AG04450 (cell line): ENCODE measurements at regions not wholly inside any gene's neighbourhood (a gene's known extent, or its start where the extent isn't known, plus 50 kb on each side); places are given as distances from the start of the nearest gene placed in this dataset.

Experiments used
- CTCF ChIA-PET: fragments of 300-600, 350-600 bp; formaldehyde crosslinking; extraction: SDS; loops from one replicate; lab custom pipeline; 2022; ENCODE audit warnings: antibody characterized with exemption, inconsistent platforms; lab: Charles Lee
- POLR2A ChIA-PET: fragments of 350-600 bp; formaldehyde crosslinking; extraction: SDS; loops from one replicate; lab custom pipeline; 2021; ENCODE audit warnings: antibody characterized with exemption, inconsistent platforms; lab: Yijun Ruan, JAX
- DNase-seq: peaks from one replicate; pipeline ENCODE4 v3.0.0-alpha.2; 2011; ENCODE audit warnings: low read depth, low spot score
- H3K27ac ChIP-seq: one replicate; pipeline ENCODE4 v1.5.1; 2012; ENCODE audit warnings: low read depth, low read length, control low read depth
- H3K27me3 ChIP-seq: one replicate; pipeline ENCODE4 v1.6.0; 2012; ENCODE audit warnings: low read length; ENCODE audit not compliant: control insufficient read depth, insufficient read depth
- H3K4me3 ChIP-seq: 2 replicates; pipeline ENCODE4 v1.5.1; 2011; ENCODE audit warnings: mild to moderate bottlenecking, low read depth, low read length, control low read depth
- H3K9me3 ChIP-seq: 2 replicates; pipeline ENCODE4 v1.5.1; 2012; ENCODE audit warnings: low read length; ENCODE audit not compliant: control insufficient read depth, insufficient read depth
- TF ChIP-seq, protein P1 (sequence below): IDR thresholded peaks from 2 replicates; pipeline ENCODE4 v1.5.1; 2011; ENCODE audit warnings: low read depth, low read length, control low read depth, inconsistent platforms

- ChIA-PET CTCF (no interaction called here), POLR2A (no interaction called here)
- no peak overlapping the region for H3K27ac ChIP-seq
- DNase-seq = no peak
- peaks cover 47% of the 10 kb centered on the region for H3K9me3 ChIP-seq
- H3K4me3 ChIP-seq = no peak overlapping the region
- TF ChIP-seq, protein P1, sequence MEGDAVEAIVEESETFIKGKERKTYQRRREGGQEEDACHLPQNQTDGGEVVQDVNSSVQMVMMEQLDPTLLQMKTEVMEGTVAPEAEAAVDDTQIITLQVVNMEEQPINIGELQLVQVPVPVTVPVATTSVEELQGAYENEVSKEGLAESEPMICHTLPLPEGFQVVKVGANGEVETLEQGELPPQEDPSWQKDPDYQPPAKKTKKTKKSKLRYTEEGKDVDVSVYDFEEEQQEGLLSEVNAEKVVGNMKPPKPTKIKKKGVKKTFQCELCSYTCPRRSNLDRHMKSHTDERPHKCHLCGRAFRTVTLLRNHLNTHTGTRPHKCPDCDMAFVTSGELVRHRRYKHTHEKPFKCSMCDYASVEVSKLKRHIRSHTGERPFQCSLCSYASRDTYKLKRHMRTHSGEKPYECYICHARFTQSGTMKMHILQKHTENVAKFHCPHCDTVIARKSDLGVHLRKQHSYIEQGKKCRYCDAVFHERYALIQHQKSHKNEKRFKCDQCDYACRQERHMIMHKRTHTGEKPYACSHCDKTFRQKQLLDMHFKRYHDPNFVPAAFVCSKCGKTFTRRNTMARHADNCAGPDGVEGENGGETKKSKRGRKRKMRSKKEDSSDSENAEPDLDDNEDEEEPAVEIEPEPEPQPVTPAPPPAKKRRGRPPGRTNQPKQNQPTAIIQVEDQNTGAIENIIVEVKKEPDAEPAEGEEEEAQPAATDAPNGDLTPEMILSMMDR = no peak
- H3K27me3 ChIP-seq = no peaks in the 10 kb centered on the region
Observed at GRCh38 chr10:2244471-2244870, 507.1 kb upstream of the ADARB2 start.

GRCh38 chr10:2236876-2237275, 499.6 kb upstream of the ADARB2 start:
- Histone ChIP-seq H3K9me3 (peaks cover 25% of the 10 kb centered on the region), H3K27me3 (no peaks in the 10 kb centered on the region), H3K4me3 (no peak overlapping the region), H3K27ac (no peak overlapping the region)
- CTCF ChIA-PET = no interaction called here
- POLR2A ChIA-PET = no interaction called here
- no peak for DNase-seq
- TF ChIP-seq, protein P1 = no peak

- ChIA-PET POLR2A (no interaction called here), CTCF (no interaction called here)
- TF ChIP-seq, protein P1 = no peak
- no peak overlapping the region for H3K27ac ChIP-seq
- no peak for DNase-seq
- no peak overlapping the region for H3K4me3 ChIP-seq
- H3K9me3 ChIP-seq = peaks cover 24% of the 10 kb centered on the region
- no peaks in the 10 kb centered on the region for H3K27me3 ChIP-seq
Observed at GRCh38 chr10:2232479-2232878, 495.2 kb upstream of the ADARB2 start.

- ChIA-PET POLR2A (no interaction called here), CTCF (no interaction called here)
- peaks cover 30% of the 10 kb centered on the region for H3K9me3 ChIP-seq
- H3K27me3 ChIP-seq = no peaks in the 10 kb centered on the region
- H3K4me3 ChIP-seq = no peak overlapping the region
- no peak overlapping the region for H3K27ac ChIP-seq
- TF ChIP-seq, protein P1 = no peak
- no peak for DNase-seq
Observed at GRCh38 chr10:2230478-2230877, 493.2 kb upstream of the ADARB2 start.

DNA sequence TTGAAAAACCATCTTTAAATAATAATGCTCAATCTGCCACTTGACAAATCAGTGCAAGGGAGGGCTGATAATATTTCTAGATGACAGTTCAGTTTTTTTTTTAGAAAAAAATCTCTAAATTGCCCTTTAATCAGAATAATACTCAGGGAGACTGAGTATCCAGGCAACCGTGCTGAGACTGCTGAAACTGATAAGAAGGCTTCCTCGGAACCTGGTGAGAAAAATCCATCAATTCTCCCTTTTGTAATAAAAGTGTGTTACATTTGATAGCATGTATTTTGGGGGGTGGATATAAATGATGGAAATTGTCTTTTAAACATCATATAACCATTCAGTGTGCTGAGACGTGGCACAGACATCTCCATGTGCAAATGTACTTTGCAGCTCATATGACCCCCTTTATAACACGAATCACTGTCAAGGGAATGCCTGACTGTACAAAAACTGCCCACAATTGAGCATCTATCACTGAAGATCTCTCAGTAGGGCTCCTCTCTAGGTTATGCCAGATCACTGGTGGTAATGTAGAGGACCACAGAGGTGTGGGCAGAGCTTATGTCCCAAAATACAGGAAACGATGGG, 491.1 kb upstream of the ADARB2 start:
- ChIA-PET POLR2A (no interaction called here), CTCF (no interaction called here)
- Histone ChIP-seq H3K4me3 (no peak overlapping the region), H3K27ac (no peak overlapping the region), H3K9me3 (peaks cover 39% of the 10 kb centered on the region), H3K27me3 (no peaks in the 10 kb centered on the region)
- TF ChIP-seq, protein P1 = no peak
- no peak for DNase-seq
